AG04449 (cell line): ENCODE measurements at regions not wholly inside any gene's neighbourhood (a gene's known extent, or its start where the extent isn't known, plus 50 kb on each side); places are given as distances from the start of the nearest gene placed in this dataset.

Experiments
- CTCF ChIA-PET: fragments of 350-600 bp; formaldehyde crosslinking; extraction: SDS; loops from one replicate; lab custom pipeline; 2021; ENCODE audit warnings: antibody characterized with exemption; lab: Yijun Ruan, JAX
- POLR2A ChIA-PET: fragments of 400-600, 350-600 bp; formaldehyde crosslinking; extraction: SDS; loops from one replicate; lab custom pipeline; 2020; ENCODE audit warnings: antibody characterized with exemption, inconsistent platforms; lab: Yijun Ruan, JAX
- DNase-seq: peaks from one replicate; pipeline ENCODE4 v3.0.0-alpha.2; 2010; ENCODE audit warnings: low read depth, low spot score
- H3K4me3 ChIP-seq: 2 replicates; pipeline ENCODE4 v1.5.1; 2011; ENCODE audit warnings: low read depth, mild to moderate bottlenecking, control low read depth, low read length
- TF ChIP-seq, protein P1 (sequence below): IDR thresholded peaks from one replicate; pipeline ENCODE4 v1.5.1; 2011; ENCODE audit warnings: mild to moderate bottlenecking, moderate library complexity, low read length, control low read depth, inconsistent platforms; ENCODE audit not compliant: insufficient read depth; ENCODE audit errors: missing control alignments

DNA sequence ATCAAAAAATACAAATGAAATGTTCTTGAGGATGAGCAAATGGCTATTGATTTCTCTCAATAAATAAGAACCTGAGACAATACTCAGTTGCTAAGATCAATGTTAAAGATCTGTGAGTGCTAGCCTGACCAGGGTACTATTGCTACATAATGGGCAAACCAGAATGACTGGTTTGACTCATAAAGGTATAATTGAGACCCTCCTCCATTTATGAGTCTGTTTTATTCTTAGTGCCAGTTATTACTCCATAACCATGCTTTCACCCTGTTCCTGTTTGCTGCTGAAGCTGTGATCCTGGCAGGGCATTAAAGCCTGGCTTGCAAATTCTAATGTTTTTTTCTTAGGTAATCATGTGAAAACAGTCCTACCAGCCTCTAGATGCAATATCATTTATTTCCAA, 56.6 kb upstream of the PPM1B start:
- TF ChIP-seq, protein P1, sequence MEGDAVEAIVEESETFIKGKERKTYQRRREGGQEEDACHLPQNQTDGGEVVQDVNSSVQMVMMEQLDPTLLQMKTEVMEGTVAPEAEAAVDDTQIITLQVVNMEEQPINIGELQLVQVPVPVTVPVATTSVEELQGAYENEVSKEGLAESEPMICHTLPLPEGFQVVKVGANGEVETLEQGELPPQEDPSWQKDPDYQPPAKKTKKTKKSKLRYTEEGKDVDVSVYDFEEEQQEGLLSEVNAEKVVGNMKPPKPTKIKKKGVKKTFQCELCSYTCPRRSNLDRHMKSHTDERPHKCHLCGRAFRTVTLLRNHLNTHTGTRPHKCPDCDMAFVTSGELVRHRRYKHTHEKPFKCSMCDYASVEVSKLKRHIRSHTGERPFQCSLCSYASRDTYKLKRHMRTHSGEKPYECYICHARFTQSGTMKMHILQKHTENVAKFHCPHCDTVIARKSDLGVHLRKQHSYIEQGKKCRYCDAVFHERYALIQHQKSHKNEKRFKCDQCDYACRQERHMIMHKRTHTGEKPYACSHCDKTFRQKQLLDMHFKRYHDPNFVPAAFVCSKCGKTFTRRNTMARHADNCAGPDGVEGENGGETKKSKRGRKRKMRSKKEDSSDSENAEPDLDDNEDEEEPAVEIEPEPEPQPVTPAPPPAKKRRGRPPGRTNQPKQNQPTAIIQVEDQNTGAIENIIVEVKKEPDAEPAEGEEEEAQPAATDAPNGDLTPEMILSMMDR, result no peak
- DNase-seq, result no peak
- ChIA-PET POLR2A (no interaction called here), CTCF (interaction anchor here (1.0 kb wide), 1 partner anchor 15 kb away, joined by 3 read pairs; no protein-coding TSS in a partner anchor)
- H3K4me3 ChIP-seq, result no peak overlapping the region

DNA sequence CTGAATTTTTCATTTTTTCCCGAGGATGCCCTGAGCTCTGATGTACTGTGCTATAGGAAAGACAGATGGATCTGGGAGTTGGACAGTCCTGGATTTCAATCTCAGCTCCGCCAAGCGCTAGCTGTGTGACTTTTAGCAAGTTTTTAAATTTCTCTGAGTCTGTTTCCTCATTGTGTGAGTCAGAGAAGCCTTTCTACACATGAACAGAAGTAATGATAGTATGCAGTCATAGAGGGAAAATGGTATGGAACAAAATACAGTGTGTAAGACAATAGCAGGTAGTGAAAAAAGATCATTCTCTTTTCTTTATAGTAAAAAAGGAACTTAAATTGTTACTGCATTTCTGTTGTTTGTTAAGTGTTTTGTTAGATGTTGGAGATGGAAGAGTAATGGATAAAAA, 52.4 kb upstream of the PPM1B start:
- no peak for DNase-seq
- TF ChIP-seq, protein P1, result no peak
- ChIA-PET POLR2A (interaction anchor here (1.0 kb wide), 1 partner anchor 52 kb away, joined by 5 read pairs; the partner anchor contains the start of gene PPM1B), CTCF (no interaction called here)
- no peak overlapping the region for H3K4me3 ChIP-seq

DNA sequence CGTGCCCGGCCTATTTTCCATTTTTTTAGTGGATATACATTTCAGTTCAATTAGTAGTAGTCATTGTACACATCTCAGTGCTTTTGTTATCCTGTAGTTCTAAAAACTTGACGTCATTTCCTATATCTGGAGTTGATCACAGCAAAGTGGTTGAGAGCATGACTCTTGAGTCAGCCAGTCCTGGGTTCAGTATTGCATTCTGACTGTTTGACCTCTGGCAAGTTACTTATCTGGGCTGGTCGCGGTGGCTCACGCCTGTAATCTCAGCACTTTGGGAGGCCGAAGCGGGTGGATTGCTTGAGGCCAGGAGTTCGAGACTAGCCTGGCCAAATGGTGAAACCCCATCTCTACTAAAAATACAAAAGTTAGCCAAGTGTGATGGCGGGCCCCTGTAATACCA, 50.4 kb upstream of the PPM1B start:
- POLR2A ChIA-PET, result no interaction called here
- no peak overlapping the region for H3K4me3 ChIP-seq
- CTCF ChIA-PET, result no interaction called here
- TF ChIP-seq, protein P1, result no peak
- DNase-seq, result no peak
